Astrocyte (in vitro differentiated cells and primary cell): ENCODE measurements at regions not wholly inside any gene's neighbourhood (a gene's known extent, or its start where the extent isn't known, plus 50 kb on each side); places are given as distances from the start of the nearest gene placed in this dataset.

Experiments used
- EZH2 ChIP-seq: IDR thresholded peaks from 2 replicates; pipeline ENCODE4 v1.6.1; 2012; ENCODE audit warnings: mild to moderate bottlenecking, low read length, inconsistent platforms; ENCODE audit not compliant: insufficient read depth
- TF ChIP-seq, protein P1 (sequence below): IDR thresholded peaks from 2 replicates; pipeline ENCODE4 v1.5.1; 2011; ENCODE audit warnings: low read depth, mild to moderate bottlenecking, inconsistent platforms, low read length, moderate library complexity; ENCODE audit not compliant: insufficient read depth

GRCh38 chr2:150135223-150135883 is 352.1 kb downstream of the RND3 start:
- TF ChIP-seq, protein P1, sequence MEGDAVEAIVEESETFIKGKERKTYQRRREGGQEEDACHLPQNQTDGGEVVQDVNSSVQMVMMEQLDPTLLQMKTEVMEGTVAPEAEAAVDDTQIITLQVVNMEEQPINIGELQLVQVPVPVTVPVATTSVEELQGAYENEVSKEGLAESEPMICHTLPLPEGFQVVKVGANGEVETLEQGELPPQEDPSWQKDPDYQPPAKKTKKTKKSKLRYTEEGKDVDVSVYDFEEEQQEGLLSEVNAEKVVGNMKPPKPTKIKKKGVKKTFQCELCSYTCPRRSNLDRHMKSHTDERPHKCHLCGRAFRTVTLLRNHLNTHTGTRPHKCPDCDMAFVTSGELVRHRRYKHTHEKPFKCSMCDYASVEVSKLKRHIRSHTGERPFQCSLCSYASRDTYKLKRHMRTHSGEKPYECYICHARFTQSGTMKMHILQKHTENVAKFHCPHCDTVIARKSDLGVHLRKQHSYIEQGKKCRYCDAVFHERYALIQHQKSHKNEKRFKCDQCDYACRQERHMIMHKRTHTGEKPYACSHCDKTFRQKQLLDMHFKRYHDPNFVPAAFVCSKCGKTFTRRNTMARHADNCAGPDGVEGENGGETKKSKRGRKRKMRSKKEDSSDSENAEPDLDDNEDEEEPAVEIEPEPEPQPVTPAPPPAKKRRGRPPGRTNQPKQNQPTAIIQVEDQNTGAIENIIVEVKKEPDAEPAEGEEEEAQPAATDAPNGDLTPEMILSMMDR: no peak
- no peak for TF ChIP-seq EZH2
